C1 segment of cervical spinal cord (tissue), 14 donors: ENCODE measurements at regions not wholly inside any gene's neighbourhood (a gene's known extent, or its start where the extent isn't known, plus 50 kb on each side); places are given as distances from the start of the nearest gene placed in this dataset.

Experiments
- DNase-seq, 14 donors: peaks; one replicate each; lab custom pipeline; 2025; lab: John Stamatoyannopoulos, UW

DNA sequence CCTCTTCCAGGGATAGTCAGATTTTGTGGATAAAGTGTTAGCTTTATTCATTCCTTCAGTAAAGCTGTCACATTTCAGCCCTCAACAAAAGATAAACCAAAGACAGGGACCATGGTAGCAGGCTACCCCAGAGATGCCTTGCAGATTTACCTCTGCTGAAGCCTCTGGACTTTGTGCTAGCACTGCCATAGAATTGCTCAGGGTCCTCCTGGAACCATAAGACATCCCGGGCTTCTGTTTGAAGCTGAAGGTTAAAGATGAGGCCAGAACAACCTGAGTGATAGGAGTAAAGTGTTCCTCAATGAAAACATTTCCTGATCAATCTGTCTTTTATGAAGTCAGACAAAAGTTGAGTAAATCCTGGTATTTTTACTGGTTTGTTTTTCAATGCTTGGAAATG lies 57.5 kb upstream of the ARL15 start:
- no peak for DNase-seq

DNA sequence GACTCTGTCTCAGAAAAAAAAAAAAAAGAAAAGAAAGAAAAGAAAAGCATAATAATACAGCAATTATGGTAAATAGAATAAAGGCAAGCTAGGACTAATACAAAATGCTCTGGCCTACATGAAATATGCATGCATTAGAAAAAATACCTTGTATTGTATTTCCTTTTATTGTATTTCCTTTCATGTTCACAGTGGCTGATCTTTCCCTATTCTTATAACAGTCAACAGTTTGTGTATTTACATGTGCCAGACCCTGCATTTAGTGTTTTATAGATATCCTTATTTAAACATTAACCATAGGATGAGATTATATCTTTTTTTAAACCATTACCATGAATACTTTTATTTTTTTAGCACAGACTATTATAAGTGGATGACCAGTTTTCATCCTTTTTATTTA lies 56.3 kb upstream of the ARL15 start:
- no peak for DNase-seq

DNA sequence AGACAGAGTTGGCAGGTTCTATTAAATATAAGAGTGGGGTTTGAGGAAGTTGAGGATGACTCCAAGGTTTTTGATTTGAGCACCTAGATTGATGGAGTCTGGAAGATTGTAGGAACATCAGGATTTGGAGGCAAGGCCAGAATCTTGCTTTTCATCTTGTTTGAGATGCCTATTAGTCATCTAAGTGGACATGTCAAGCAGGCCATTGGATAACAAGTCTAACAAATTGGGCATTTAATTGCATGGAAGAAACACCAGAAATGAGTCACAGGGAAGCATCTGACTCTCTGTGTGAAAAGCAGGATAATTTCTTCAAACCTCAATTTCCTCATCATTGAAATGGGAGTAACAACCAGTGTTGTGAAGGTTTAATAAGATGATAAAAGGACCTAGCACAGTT lies 53.3 kb upstream of the ARL15 start:
- no peak for DNase-seq

DNA sequence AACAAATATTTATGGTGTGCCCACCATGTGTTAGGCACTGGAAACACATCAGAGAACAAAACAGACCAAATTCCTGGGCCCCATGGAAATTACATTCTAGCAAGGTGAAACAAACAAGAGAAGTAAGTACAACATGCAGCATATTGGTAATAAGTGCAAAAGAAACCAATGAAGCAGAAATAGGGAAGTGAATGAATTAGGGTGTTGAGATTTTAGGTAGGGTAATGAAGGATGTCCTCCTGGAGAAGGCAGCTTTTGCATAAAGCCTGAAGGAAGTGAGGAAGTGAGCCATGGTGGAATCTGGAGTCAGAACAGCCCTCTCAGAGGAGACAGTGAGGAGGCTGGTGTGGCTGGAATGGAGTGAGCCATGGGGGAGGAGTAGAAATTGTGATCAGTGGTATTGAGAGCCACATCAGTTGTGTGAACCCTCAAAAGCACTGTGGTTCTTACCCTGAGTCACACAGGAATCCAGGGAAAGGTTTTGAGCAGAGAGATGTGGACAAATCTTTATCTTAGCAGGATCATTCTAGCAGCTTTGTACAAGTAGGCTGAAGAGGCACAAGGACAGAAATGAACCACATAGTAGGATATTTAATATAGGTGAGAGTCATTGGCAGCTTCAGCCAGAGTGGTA lies 52.7 kb upstream of the ARL15 start:
- DNase-seq, result no peak

DNA sequence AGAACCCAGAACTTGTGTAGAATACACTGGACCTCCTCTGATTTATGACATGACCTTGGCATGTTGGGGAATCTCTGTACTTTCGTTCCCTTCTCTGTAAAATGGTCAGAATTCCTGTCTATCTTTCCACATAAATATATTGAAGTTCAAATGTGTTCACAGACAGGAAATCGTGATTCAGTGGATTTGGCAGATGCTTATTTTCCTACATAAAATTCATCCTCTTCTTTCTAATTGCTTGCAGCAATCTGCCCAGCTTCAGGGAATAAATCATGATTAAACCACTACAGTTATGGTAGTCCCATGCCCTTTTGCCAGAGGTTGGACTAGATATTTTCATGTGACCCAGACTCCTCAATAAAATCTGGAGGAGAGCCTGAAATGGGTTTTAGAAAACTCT lies 52.1 kb upstream of the ARL15 start:
- DNase-seq, result no peak

DNA sequence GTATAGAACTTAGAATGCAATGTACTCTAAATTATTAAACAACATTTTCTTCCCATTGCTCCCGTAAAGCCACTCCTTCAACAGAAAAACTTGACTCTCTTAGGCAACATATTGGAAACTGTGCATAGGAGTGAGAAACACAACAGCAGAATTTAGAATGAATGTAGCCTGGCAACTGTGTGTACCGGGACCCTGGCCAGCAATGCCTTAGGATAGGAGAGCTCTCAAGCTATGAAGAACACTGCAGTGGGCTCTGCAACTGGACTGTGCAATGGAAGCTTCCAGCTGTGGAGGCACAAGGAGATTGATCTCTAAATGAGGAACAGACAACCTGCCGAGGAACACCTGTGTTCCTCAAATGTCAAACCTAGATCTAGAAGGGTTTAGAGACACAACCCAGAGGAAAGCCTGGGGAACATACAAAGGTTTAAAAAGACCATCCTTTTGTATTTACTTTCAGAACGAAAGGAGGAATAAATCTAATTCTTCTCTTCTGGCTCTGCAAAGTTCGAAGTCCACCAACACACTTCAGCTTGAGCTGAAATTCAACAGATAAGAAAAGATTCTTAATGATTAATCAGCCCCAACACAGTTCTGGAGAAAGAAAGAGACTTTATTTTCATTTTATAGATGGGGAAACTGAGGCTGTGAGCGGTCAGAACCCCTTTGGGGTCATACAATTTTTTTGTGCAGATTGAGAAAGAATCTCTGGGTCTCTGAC lies 51.5 kb upstream of the ARL15 start:
- no peak for DNase-seq

DNA sequence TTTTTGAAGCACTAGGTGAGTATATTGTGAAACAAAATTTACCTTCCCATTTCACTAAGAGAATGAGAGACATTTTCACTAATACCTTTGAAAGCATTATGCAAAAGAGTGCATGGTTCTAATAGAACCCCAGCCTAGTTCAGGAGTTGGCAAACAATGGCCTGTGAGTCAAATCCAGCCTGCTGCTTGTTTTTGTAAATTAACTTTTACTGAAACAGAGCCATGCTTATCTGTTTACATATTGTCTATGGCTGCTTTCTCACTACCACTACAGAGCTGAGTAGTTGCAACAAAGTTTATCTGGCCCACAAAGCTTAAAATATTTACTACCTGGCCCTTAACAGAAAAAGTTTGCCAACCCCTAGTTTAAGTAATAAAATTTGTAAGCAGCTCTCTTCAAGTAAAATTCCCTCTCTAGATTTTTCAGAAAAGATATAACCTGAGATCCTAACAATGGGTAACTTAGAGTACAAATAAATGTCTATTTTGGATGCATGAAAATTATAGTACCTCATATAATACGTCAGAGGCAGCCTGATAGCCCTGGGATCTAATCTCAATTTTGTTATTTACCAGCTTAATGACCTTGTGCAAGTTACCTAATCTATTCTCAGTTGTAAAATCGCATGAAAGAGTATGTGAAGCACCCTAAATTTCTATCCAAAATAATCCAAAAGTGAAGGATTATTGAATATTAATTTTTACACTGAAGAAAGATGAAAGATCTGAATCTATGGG lies 50.7 kb upstream of the ARL15 start:
- DNase-seq, result no peak
